Erythroblast (primary cell): ENCODE measurements at regions not wholly inside any gene's neighbourhood (a gene's known extent, or its start where the extent isn't known, plus 50 kb on each side); places are given as distances from the start of the nearest gene placed in this dataset.
"Not testable (repeated sequence)": the region's sequence is repeated elsewhere in the genome, so short reads cannot be mapped to it uniquely, and the experiment has no call there.

Experiments
- DNase-seq, 2 experiments: peaks; one replicate each; lab custom pipeline; 2025; lab: John Stamatoyannopoulos, UW
- GATA1 ChIP-seq: IDR thresholded peaks from 2 replicates; pipeline ENCODE4 v1.6.1; 2011; ENCODE audit warnings: low read depth, mild to moderate bottlenecking, control low read depth, low read length, moderate library complexity
- POLR2A ChIP-seq: IDR thresholded peaks from 2 replicates; pipeline ENCODE4 v1.6.1; 2011; ENCODE audit warnings: mild to moderate bottlenecking, low read length

DNA sequence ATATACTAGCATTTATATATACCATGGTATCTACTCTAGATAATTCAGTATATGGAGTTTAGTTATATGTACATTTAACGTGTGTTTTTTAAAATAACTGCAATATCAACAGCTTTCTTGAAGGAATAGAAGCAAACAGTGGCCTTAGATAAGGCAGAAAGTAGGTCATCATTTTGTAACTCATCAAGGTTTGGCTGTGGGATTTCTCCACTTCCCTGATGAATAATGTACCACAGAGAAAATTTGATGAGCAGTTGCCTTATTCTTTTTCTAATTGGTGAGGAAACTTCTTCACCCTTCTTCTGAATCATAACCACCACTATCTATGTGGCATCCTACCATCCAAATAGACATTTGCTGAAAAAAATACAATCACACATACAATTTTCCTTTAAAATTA lies 590.2 kb upstream of the SPRY2 start:
- TF ChIP-seq GATA1 (no peak), POLR2A (no peak)
- DNase-seq: no peak

DNA sequence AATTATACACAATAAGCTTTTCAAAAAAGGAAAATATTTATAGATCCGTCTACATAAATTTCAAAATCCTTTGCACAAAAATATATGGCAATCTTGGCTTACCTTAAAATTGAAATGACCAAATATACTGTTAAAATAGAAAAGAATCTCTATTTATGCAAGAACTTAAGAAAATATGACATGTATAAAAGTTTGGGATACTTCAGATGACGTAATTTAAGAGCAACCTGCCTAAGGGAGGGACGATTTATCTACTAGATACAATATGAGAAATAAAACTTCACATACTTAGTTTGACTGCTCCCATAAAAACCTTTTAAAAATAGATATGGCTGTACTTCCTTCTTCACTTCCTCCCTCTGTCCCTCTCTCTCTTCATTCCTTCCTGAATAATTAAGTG lies 587.3 kb upstream of the SPRY2 start:
- DNase-seq: no peak
- no peak for TF ChIP-seq POLR2A
- no peak for TF ChIP-seq GATA1

DNA sequence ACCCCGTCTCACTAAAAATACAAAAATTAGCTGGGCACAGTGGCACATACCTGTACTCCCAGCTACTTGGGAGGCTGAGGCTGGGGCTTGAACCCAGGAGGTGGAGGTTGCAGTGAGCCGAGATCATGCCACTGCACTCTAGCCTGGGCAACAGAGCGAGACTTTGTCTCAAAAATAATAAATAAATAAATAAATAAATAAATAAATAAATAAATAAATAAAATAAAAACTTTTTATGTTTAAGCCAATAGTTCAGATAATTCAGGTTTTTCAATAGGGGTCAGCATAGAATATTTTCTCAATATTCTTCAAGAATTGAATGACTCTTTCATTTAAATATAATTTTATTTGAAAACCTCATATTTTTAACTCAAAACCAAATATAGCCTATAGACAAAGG lies 585.1 kb upstream of the SPRY2 start:
- not testable (repeated sequence) for DNase-seq

DNA sequence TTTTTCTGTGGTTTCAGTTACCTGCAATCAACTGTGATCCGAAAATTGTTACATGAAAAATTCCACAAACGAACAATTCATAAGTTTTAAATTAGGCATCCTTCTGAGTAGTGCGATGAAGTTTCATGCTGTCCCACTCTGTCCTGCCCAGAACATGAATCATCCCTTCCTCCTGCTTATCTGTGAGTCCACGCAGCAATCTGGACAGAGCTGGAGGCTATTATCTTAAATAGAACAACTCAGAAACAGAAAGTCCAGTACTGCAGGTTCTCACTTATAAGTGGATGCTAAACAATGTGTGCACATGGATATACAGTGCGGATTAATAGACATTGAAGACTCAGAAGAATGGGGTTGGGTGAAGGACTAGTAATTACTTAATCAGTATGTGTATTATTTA lies 583.7 kb upstream of the SPRY2 start:
- DNase-seq: peak; percentile 8 to 23
- TF ChIP-seq POLR2A (no peak), GATA1 (no peak)

DNA sequence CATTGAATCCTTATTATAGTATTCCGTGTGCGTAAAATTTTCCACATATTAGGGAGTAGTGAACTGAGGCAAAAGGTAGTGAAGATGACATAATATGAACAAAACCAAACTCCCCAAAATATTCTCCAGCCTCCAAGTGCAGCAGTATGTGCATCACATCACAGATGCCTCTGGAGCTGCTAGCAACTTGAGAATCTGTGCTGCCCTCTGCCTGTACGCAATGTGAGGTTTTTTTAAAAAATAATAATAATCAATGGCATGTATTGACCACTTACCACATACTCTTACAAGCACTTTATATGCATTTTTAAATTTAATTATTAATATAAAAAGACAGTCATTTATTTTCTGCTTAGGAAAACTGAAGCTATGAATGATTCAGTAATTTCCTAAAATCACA lies 583.0 kb upstream of the SPRY2 start:
- TF ChIP-seq GATA1 (no peak), POLR2A (no peak)
- no peak for DNase-seq

DNA sequence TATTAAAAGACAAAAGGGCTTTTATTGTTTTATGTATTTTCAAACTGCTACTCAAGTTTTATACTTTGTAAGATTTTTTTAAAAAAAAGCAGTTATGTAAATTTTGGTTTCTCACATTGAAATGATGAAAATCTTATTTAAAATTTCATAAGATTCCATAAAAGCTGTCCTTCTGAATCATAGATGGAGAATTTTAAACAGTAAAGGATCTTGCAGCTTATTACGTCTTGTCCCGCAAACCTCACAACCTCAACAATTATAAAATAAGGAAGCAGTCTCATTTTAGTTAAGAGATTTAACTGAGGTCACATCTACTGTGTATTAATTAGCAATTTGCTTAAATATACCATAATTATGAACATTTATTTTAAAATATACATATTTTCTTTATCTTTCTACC lies 581.0 kb upstream of the SPRY2 start:
- TF ChIP-seq POLR2A: no peak
- TF ChIP-seq GATA1: no peak

DNA sequence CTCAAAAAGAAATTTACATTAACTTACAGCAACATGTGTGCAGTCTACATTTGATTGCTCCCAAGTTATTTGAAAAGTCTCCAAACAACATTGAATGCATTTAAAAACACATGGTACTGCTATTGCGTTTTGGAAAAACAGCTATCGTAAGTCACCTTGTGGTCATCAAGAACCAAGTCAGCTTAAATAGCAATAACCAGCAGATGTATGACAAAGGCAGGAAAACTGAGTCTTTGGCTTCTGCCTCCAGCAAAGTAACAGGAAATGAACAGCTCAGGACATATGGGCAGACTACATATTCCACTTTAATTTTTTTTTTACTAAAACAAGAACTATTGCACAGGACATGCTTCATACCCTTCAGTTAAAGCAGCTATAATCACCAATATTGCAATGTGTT lies 580.6 kb upstream of the SPRY2 start:
- TF ChIP-seq POLR2A (no peak), GATA1 (no peak)
- DNase-seq: no peak

More for the DNA sequence above, 581.0 kb upstream of the SPRY2 start:
- DNase-seq: no peak

DNA sequence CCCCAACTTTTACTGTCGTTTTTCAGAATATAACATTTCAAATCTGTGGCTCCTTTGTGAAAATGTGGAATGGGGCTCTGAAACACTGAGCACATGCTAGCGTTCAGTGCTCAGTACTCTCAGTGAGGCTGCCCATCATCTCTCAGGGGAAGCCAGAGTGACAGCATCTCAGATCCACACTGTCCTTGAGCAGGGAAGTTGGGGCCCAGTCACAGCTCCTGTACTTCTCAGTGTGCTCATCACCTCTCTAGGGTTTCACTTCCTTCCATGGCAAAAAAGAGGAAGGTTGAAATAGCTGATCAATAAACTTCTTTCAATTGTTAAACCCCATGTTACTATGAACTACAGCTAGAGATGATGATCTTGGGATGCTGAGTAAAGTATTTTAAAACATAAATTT lies 565.9 kb upstream of the SPRY2 start:
- TF ChIP-seq GATA1 (no peak), POLR2A (no peak)
- DNase-seq: no peak

DNA sequence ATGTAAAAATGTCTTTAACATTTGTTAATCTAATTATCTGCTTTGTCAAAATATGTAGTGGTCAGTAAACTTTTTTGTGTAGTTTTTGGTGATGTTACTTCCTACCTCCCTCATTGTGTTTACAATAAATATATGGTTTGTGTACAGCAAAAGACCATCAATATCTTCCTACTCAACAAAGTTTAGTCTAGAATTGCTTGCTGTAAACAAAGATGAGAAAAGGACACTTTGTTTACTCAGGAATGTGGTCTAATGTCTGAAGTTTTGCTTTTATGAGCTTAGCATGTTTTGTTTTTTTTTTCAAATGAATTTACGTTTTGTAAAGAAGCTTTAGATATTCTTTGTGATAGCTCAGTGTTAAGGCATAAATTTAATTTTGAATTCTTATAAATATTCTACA lies 563.5 kb upstream of the SPRY2 start:
- no peak for TF ChIP-seq POLR2A
- TF ChIP-seq GATA1: no peak
- DNase-seq: no peak

DNA sequence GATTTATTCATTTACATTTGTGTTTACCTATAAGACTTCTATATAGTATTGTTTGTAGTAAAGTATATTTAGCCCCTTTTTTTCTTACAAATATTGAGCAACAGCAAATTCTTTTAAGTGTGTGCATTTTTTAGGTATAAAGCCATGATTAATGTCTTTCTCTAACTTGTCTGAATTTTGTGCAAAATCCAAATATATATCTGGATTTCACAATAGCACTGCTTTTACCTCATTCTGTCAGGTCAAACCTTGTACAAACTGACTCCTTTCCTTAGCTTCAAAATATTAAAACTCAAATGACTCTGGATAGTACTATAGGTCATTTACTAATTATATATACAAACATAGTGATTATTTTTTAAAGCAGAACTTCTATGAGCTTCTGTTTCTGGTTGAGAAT lies 563.0 kb upstream of the SPRY2 start:
- TF ChIP-seq POLR2A (no peak), GATA1 (no peak)

DNA sequence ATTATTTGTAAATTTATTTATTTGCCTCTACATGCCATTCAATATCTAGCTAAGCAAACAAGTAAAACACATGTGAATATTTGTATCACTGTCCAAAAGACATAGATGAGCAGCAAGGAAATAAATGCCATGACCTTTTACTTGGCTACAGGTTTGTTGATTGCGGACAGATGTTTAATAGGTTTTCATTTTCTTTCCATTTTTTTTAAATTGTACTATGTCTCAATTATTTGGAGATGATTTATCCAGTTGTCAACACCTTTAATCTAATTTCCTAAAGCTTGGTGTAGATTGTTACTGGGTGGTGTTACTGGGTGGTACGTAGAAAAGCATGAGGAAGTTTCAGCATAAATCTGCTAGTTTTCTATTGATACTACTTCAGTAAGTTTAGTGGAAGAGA lies 560.6 kb upstream of the SPRY2 start:
- TF ChIP-seq GATA1 (no peak), POLR2A (no peak)
- DNase-seq: no peak

More for the DNA sequence above, 563.0 kb upstream of the SPRY2 start:
- DNase-seq: no peak

DNA sequence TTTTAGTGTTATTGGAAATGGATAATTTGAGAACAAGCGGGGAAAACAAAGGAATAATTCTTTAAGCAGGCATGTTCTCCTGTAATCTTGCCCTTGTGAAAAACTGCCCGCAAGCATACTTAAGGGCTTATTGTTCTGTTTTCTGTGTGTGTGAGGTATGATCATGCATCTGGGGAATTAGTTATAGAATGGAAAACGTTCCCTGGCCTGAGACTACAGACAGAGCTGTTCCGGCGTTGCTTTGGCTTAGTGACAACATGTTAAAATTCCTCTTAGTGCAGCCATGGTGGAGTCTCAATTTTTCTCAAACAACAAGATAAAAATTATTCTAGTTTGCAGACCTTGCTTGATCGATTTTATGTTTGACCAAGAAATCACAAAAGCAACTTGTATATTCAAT lies 560.2 kb upstream of the SPRY2 start:
- DNase-seq: no peak
- no peak for TF ChIP-seq POLR2A
- TF ChIP-seq GATA1: no peak

DNA sequence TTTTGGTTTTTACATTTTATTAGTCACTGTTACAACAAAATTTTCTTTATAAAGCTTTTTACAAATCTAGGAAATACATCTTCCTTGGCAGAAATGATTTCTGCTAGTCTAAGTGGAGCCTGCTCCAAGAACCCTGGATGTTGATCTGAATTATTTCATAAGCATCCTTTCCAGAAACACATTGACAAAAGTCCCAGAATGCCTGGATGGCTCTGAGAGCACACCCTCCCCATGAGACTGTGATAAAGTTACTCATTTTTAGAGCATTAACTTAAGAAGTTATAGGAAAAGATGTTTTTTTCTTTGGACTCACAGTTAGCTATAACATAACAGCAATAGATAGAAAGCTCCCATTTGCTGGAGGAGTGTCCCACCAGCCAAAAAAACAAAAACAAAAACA lies 559.6 kb upstream of the SPRY2 start:
- TF ChIP-seq GATA1 (no peak), POLR2A (no peak)
- no peak for DNase-seq

DNA sequence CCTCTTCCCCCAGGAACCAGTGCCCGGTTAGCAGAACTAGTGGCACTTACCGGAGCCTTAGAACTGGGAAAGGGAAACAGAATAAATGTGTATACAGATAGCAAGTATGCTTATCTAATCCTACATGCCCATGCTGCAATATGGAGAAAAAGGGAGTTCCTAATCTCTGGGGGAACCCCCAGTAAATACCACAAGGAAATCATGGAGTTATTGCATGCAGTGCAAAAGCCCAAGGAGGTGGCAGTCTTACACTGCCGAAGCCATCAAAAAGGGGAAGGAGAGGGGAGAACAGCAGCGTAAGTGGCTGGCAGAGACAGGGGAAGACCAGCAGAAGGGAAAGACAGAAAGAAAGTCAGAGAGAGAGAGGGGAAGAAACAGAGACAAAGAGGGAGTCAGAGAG lies 556.7 kb upstream of the SPRY2 start:
- peak in 1 of 2 experiments; percentile 33 for DNase-seq

DNA sequence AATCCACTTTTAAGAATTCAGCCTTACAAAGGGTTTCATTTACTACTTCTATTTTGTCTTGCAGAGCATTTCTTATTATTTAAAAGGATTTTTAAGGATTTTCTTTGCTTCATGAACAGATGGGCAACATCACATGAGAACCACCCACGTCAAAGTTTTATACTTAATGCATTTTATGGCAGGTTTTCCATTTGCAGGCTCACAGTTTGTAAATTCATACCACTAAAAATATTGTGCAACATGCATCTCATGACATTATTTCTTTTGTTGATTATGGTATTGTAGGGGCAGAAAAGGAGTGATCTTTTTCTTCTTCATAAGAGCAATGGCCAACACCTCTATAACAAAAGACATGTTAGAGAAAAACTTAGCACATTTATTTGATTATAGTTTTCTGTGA lies 554.0 kb upstream of the SPRY2 start:
- TF ChIP-seq GATA1 (no peak), POLR2A (no peak)
- DNase-seq: no peak

DNA sequence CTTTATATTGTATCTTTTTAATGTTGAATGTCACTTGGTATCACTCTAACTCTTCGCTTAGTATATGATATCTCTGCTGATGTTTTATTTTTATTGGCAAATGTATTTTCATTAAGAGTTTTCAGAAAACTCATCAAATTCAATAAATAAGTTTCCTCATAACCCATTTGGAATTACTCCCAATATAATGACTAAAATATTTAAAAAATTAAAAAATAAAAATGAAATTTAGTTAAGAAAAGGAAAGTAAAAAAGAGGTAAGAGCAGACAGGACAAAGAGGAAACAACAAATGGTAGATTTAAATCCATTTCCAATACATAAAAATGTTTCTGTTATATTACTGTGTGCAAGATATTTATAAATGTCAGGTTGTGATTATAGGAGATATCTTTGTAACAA lies 548.9 kb upstream of the SPRY2 start:
- no peak for DNase-seq
- TF ChIP-seq GATA1: no peak
- TF ChIP-seq POLR2A: no peak
